HEK293 (cell line): ENCODE measurements at regions not wholly inside any gene's neighbourhood (a gene's known extent, or its start where the extent isn't known, plus 50 kb on each side); places are given as distances from the start of the nearest gene placed in this dataset.

Experiments used
- CTCF ChIA-PET: fragments of 350-600 bp; formaldehyde crosslinking; extraction: SDS; loops from one replicate; lab custom pipeline; 2021; ENCODE audit warnings: antibody characterized with exemption; lab: Yijun Ruan, JAX
- POLR2A ChIA-PET: fragments of 300-600 bp; formaldehyde crosslinking; extraction: SDS; loops from one replicate; lab custom pipeline; 2020; ENCODE audit warnings: antibody characterized with exemption, inconsistent platforms; lab: Yijun Ruan, JAX
- H3K27ac ChIP-seq: fragments of 200-500 bp; sonication (Bioruptor generic); 2 replicates; pipeline ENCODE4 v1.5.1; 2014; ENCODE audit warnings: low read depth, low read length, control low read depth, inconsistent platforms; ENCODE audit errors: extremely low read depth
- H3K36me3 ChIP-seq, 2 experiments: fragments of 200-500 bp in 1 of 2; sonication (Bioruptor generic) in 1 of 2; 1 replicate in 1 of 2; 2 replicates in 1 of 2; pipeline ENCODE4 v1.5.1; 2014 to 2017; ENCODE audit warnings: inconsistent platforms in 2 of 2, low read length in 2 of 2; ENCODE audit not compliant: control insufficient read depth in 2 of 2, insufficient read depth in 1 of 2
- H3K4me1 ChIP-seq: fragments of 200-500 bp; sonication (Bioruptor generic); 2 replicates; pipeline ENCODE4 v1.5.1; 2014; ENCODE audit warnings: mild to moderate bottlenecking, low read length, inconsistent platforms; ENCODE audit not compliant: control insufficient read depth, insufficient read depth
- H3K4me3 ChIP-seq: 2 replicates; pipeline ENCODE4 v1.5.1; 2011; ENCODE audit warnings: low read depth, mild to moderate bottlenecking, control low read depth, low read length, moderate library complexity
- H3K9me3 ChIP-seq: fragments of 200-500 bp; sonication (Bioruptor generic); 2 replicates; pipeline ENCODE4 v1.5.1; 2014; ENCODE audit warnings: low read depth, low read length, inconsistent platforms; ENCODE audit not compliant: control insufficient read depth, insufficient read depth
- ATF2 ChIP-seq: fragments of 450-650 bp; formaldehyde crosslinking; IDR thresholded peaks from 2 replicates; pipeline ENCODE4 v1.5.1; 2016; ENCODE audit warnings: missing biosample characterization, missing genetic modification characterization, low read depth
- RBAK ChIP-seq: fragments of 450-650 bp; formaldehyde crosslinking; IDR thresholded peaks from 2 replicates; pipeline ENCODE4 v1.5.1; 2016; ENCODE audit warnings: missing biosample characterization, missing genetic modification characterization
- REST ChIP-seq: fragments of 450-650 bp; formaldehyde crosslinking; IDR thresholded peaks from 2 replicates; pipeline ENCODE4 v1.5.1; 2016; ENCODE audit warnings: missing biosample characterization, missing genetic modification characterization
- ZFP37 ChIP-seq: fragments of 450-650 bp; formaldehyde crosslinking; IDR thresholded peaks from 2 replicates; pipeline ENCODE4 v1.5.1; 2016; ENCODE audit warnings: missing biosample characterization, missing genetic modification characterization
- ZFP69B ChIP-seq: fragments of 450-650 bp; formaldehyde crosslinking; IDR thresholded peaks from 2 replicates; pipeline ENCODE4 v1.5.1; 2016; ENCODE audit warnings: missing biosample characterization, missing genetic modification characterization
- ZNF133 ChIP-seq: fragments of 450-650 bp; formaldehyde crosslinking; IDR thresholded peaks from 2 replicates; pipeline ENCODE4 v1.5.1; 2016; ENCODE audit warnings: missing biosample characterization, missing genetic modification characterization
- ZNF138 ChIP-seq: fragments of 450-650 bp; formaldehyde crosslinking; IDR thresholded peaks from 2 replicates; pipeline ENCODE4 v1.5.1; 2016; ENCODE audit warnings: missing biosample characterization, missing genetic modification characterization, borderline replicate concordance
- ZNF16 ChIP-seq: fragments of 450-650 bp; formaldehyde crosslinking; IDR thresholded peaks from 2 replicates; pipeline ENCODE4 v1.5.1; 2016; ENCODE audit warnings: low read depth, missing biosample characterization, missing genetic modification characterization
- ZNF174 ChIP-seq: fragments of 450-650 bp; formaldehyde crosslinking; IDR thresholded peaks from 2 replicates; pipeline ENCODE4 v1.5.0; 2017; ENCODE audit warnings: missing biosample characterization, mild to moderate bottlenecking, missing genetic modification characterization
- ZNF248 ChIP-seq: fragments of 450-650 bp; formaldehyde crosslinking; IDR thresholded peaks from 2 replicates; pipeline ENCODE4 v1.5.1; 2017; ENCODE audit warnings: missing biosample characterization, missing genetic modification characterization
- ZNF280D ChIP-seq: fragments of 450-650 bp; formaldehyde crosslinking; IDR thresholded peaks from 2 replicates; pipeline ENCODE4 v1.5.1; 2016; ENCODE audit warnings: missing biosample characterization, missing genetic modification characterization
- ZNF354C ChIP-seq: fragments of 450-650 bp; formaldehyde crosslinking; IDR thresholded peaks from 2 replicates; pipeline ENCODE4 v1.5.1; 2016; ENCODE audit warnings: missing biosample characterization, missing genetic modification characterization, low read depth, borderline replicate concordance
- ZNF394 ChIP-seq: fragments of 450-650 bp; formaldehyde crosslinking; IDR thresholded peaks from 2 replicates; pipeline ENCODE4 v1.5.1; 2016; ENCODE audit warnings: missing biosample characterization, missing genetic modification characterization, mild to moderate bottlenecking, moderate library complexity, borderline replicate concordance
- ZNF449 ChIP-seq: fragments of 450-650 bp; formaldehyde crosslinking; IDR thresholded peaks from 2 replicates; pipeline ENCODE4 v1.5.1; 2017; ENCODE audit warnings: missing biosample characterization, mild to moderate bottlenecking, missing genetic modification characterization, moderate library complexity
- ZNF626 ChIP-seq: fragments of 450-650 bp; sonication (Bioruptor Pico); formaldehyde crosslinking; IDR thresholded peaks from 2 replicates; pipeline ENCODE4 v1.5.1; 2018; ENCODE audit warnings: missing biosample characterization, missing genetic modification characterization, inconsistent platforms
- ZNF76 ChIP-seq: fragments of 450-650 bp; formaldehyde crosslinking; IDR thresholded peaks from 2 replicates; pipeline ENCODE4; 2016; ENCODE audit warnings: low read depth, missing biosample characterization, missing genetic modification characterization, borderline replicate concordance
- ZNF837 ChIP-seq: fragments of 450-650 bp; formaldehyde crosslinking; IDR thresholded peaks from 2 replicates; pipeline ENCODE4 v1.5.1; 2016; ENCODE audit warnings: missing biosample characterization, missing genetic modification characterization
- ZSCAN18 ChIP-seq: fragments of 450-650 bp; formaldehyde crosslinking; IDR thresholded peaks from 2 replicates; pipeline ENCODE4 v1.5.1; 2016; ENCODE audit warnings: missing biosample characterization, missing genetic modification characterization
- ZSCAN23 ChIP-seq: fragments of 450-650 bp; formaldehyde crosslinking; IDR thresholded peaks from 2 replicates; pipeline ENCODE4 v1.5.1; 2016; ENCODE audit warnings: missing biosample characterization, missing genetic modification characterization

GRCh38 chr12:114265036-114265435 lies 140.9 kb downstream of the TBX5 start:
- no peak for TF ChIP-seq ZNF837 (tag by site-specific recombination)
- TF ChIP-seq ZNF16 (tag by site-specific recombination), result no peak
- TF ChIP-seq ZFP69B, result no peak
- TF ChIP-seq ZNF626 (tag by site-specific recombination), result no peak
- TF ChIP-seq ZNF280D (tag by site-specific recombination), result no peak
- TF ChIP-seq ZNF248 (tag by site-specific recombination), result no peak
- TF ChIP-seq REST, result no peak
- no peak for TF ChIP-seq ZSCAN23 (tag by site-specific recombination)
- TF ChIP-seq ZNF76, result no peak
- no peak for TF ChIP-seq ATF2 (tag by site-specific recombination)
- no peak for TF ChIP-seq ZSCAN18 (tag by site-specific recombination)
- no peak for TF ChIP-seq RBAK
- TF ChIP-seq ZNF174 (tag by site-specific recombination), result no peak
- TF ChIP-seq, all 188 proteins: peak for 0
- CTCF ChIA-PET, result no interaction called here
- POLR2A ChIA-PET, result no interaction called here
- no peak overlapping the region for H3K27ac ChIP-seq
- H3K4me1 ChIP-seq, result no peaks in the 10 kb centered on the region
- H3K36me3 ChIP-seq, result no peaks in the 10 kb centered on the region
- no peak overlapping the region for H3K4me3 ChIP-seq
- H3K9me3 ChIP-seq, result no peaks in the 10 kb centered on the region

GRCh38 chr12:114263056-114263805 lies 142.7 kb downstream of the TBX5 start:
- H3K27ac ChIP-seq, result no peak overlapping the region
- ChIA-PET POLR2A (no interaction called here), CTCF (interaction anchor here (0.5 kb wide), 1 partner anchor 1407 kb away, joined by 3 read pairs; no protein-coding TSS in a partner anchor)
- no peaks in the 10 kb centered on the region for H3K9me3 ChIP-seq
- H3K4me3 ChIP-seq, result no peak overlapping the region
- no peaks in the 10 kb centered on the region for H3K36me3 ChIP-seq
- H3K4me1 ChIP-seq, result no peaks in the 10 kb centered on the region
- no peak for TF ChIP-seq ZNF354C (tag by site-specific recombination)
- no peak for TF ChIP-seq ZFP37 (tag by site-specific recombination)
- no peak for TF ChIP-seq ZNF449 (tag by site-specific recombination)
- no peak for TF ChIP-seq ZNF133
- TF ChIP-seq ZNF138 (tag by site-specific recombination), result no peak
- TF ChIP-seq ZNF394, result no peak
